ENCODE measurements at regions not wholly inside any gene's neighbourhood (a gene's known extent, or its start where the extent isn't known, plus 50 kb on each side); places are given as distances from the start of the nearest gene placed in this dataset.

- WGBS, 2 donors, result 90 to 94% methylated on average over 1 of the region's 1 CpG
- TF ChIP-seq POLR2A (IDR thresholded peaks at IDR 0.05) (no peak), CTCF (IDR thresholded peaks at IDR 0.05) (no peak)
- H3K27ac ChIP-seq, result no peak overlapping the region
- intact Hi-C loops (cut with DNase I), result no loop called here
- no peak for DNase-seq
- H3K4me1 ChIP-seq, result peaks cover 0 to 3% of the 10 kb centered on the region in 2 donors
- no peaks in the 10 kb centered on the region for H3K9me3 ChIP-seq
- no peaks in the 10 kb centered on the region for H3K27me3 ChIP-seq
- no peak overlapping the region for H3K4me3 ChIP-seq (replicated peaks in 1 of 3)
- no peaks in the 10 kb centered on the region for H3K36me3 ChIP-seq
These were observed 283.3 kb downstream of the CASP12 start for GRCh38 chr11:104614961-104615360.

GRCh38 chr11:104614117-104614680 is 284.1 kb downstream of the CASP12 start:
- no peak overlapping the region for H3K4me3 ChIP-seq (replicated peaks in 1 of 3)
- no peak for DNase-seq
- WGBS, 2 donors, result 95 to 96% methylated on average over 1 of the region's 1 CpG
- no peaks in the 10 kb centered on the region for H3K27me3 ChIP-seq
- intact Hi-C loops (cut with DNase I), result no loop called here
- no peaks in the 10 kb centered on the region for H3K36me3 ChIP-seq
- TF ChIP-seq POLR2A (IDR thresholded peaks at IDR 0.05) (no peak), CTCF (IDR thresholded peaks at IDR 0.05) (no peak)
- no peak overlapping the region for H3K27ac ChIP-seq
- no peaks in the 10 kb centered on the region for H3K9me3 ChIP-seq
- H3K4me1 ChIP-seq, result peaks cover 0 to 10% of the 10 kb centered on the region in 2 donors

DNA sequence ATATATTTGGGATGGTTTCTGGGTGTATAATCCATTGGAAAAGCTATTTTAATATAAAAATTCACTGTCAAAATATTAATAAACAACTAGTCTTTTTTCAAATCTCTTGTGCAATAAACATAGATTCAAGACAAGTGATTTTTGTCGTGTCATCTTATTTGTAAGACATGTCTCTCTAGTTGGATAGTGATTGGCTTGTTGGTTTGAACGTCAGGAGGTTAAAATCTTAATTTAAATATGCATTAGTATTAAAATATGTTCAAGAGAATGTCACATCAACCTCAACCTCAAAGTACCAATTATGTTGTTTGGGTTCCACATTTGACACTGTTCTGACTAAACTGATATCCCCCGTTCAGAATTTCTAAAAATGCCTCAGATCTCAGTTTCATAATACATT is 287.6 kb downstream of the CASP12 start:
- DNase-seq, result no peak
- no peaks in the 10 kb centered on the region for H3K9me3 ChIP-seq
- WGBS, 2 donors, result 93% methylated on average over 3 of the region's 3 CpGs
- peaks cover 0 to 12% of the 10 kb centered on the region in 2 donors for H3K4me1 ChIP-seq
- TF ChIP-seq POLR2A (IDR thresholded peaks at IDR 0.05) (no peak), CTCF (IDR thresholded peaks at IDR 0.05) (no peak)
- no peaks in the 10 kb centered on the region for H3K36me3 ChIP-seq
- no peaks in the 10 kb centered on the region for H3K27me3 ChIP-seq
- H3K4me3 ChIP-seq (replicated peaks in 1 of 3), result no peak overlapping the region
- no peak overlapping the region for H3K27ac ChIP-seq
- intact Hi-C loops (cut with DNase I), result no loop called here

DNA sequence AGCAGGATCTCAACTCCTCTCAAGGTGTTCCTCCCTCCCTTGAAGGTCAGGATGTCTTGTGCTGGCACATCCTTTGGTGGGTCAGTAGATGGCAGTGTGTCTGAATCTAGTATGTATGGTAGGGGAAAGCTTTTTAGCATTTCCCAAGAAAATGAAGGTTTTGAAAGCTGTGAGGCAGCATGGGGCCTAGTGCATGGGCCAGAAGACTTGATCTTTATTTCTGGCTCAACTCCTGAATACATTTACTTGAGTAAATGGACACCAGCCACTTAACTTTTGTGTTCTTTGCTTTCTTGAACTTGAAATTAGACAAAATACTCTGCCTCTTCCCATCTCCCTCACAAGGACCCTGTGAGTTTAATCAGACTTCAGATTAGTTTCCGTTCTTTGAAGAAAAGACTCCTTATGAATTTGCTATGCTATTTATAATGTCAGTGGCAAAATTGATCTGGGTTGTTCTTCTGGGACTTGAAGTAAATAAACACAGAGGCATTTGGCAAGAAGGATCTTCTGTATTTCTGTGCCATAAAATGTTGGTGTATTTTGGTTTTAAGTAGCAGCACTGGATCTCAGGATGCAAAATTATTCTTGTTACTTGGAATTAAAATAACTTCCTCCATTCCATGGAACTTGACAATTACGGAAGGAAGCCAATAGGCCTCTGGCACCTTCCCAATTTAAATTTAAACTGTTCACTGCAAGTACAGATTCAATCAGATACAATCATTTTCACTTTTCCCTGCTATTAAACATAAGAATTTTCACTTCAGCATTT is 288.8 kb downstream of the CASP12 start:
- Histone ChIP-seq H3K9me3 (no peaks in the 10 kb centered on the region), H3K27ac (peak overlapping the region in 1 of 3 donors; percentile 56), H3K36me3 (no peaks in the 10 kb centered on the region), H3K4me1 (peaks cover 0 to 12% of the 10 kb centered on the region in 2 donors), H3K27me3 (no peaks in the 10 kb centered on the region), H3K4me3 (replicated peaks in 1 of 3) (no peak overlapping the region)
- no peak for TF ChIP-seq POLR2A (IDR thresholded peaks at IDR 0.05)
- peak in 4 of 6 experiments; percentile 22 to 61 (median 32) for TF ChIP-seq CTCF (IDR thresholded peaks at IDR 0.05)
- intact Hi-C loops (cut with DNase I), result no loop called here
- 13 to 24% methylated on average over 2 of the region's 2 CpGs for WGBS, 2 donors
- peak in 1 of 2 donors; percentile 2 for DNase-seq

GRCh38 chr11:104602643-104603042 is 295.6 kb downstream of the CASP12 start:
- TF ChIP-seq CTCF (IDR thresholded peaks at IDR 0.05) (no peak), POLR2A (IDR thresholded peaks at IDR 0.05) (no peak)
- Histone ChIP-seq H3K36me3 (no peaks in the 10 kb centered on the region), H3K27me3 (no peaks in the 10 kb centered on the region), H3K27ac (no peak overlapping the region), H3K4me3 (replicated peaks in 1 of 3) (no peak overlapping the region), H3K9me3 (no peaks in the 10 kb centered on the region), H3K4me1 (no peaks in the 10 kb centered on the region)
- intact Hi-C loops (cut with DNase I), result no loop called here
- WGBS, 2 donors, result 94 to 96% methylated on average over 4 of the region's 4 CpGs
- DNase-seq, result no peak
